Natural killer cell (primary cell): ENCODE measurements at regions not wholly inside any gene's neighbourhood (a gene's known extent, or its start where the extent isn't known, plus 50 kb on each side); places are given as distances from the start of the nearest gene placed in this dataset.

ENCODE experiments used
- ATAC-seq, 3 donors: fragments of 150-1000 bp in 2 of 3; fragments of 200-7000 bp in 1 of 3; cut with Tn5 transposase; 1 replicate in 1 of 3; 2 replicates in 2 of 3; pipeline ENCODE4 v1.10.0; 2021; ENCODE audit warnings: mild to moderate bottlenecking in 2 of 3, moderate library complexity in 2 of 3
- DNase-seq, 2 donors: peaks; one replicate each; pipeline versions ENCODE4 v3.0.0 to v3.0.0-alpha.2; 2013 to 2021; ENCODE audit warnings: mixed read lengths in 1 of 2
- H3K27ac ChIP-seq: one replicate; pipeline ENCODE4 v1.5.1; 2013; ENCODE audit warnings: mild to moderate bottlenecking, low read length
- H3K27me3 ChIP-seq: one replicate; pipeline ENCODE4 v1.6.1; 2013; ENCODE audit warnings: low read length; ENCODE audit not compliant: control insufficient read depth, insufficient read depth
- H3K36me3 ChIP-seq: one replicate; pipeline ENCODE4 v1.6.1; 2013; ENCODE audit warnings: low read length; ENCODE audit not compliant: control insufficient read depth, insufficient read depth
- H3K4me1 ChIP-seq: one replicate; pipeline ENCODE4 v1.6.1; 2013; ENCODE audit warnings: low read length; ENCODE audit not compliant: control insufficient read depth, insufficient read depth
- H3K4me3 ChIP-seq: one replicate; pipeline ENCODE4 v1.5.1; 2013; ENCODE audit warnings: low read length
- H3K9me3 ChIP-seq: one replicate; pipeline ENCODE4 v1.6.1; 2013; ENCODE audit warnings: low read length; ENCODE audit not compliant: control insufficient read depth, insufficient read depth
- H3K27ac Mint-ChIP-seq, 2 donors: one replicate each; pipeline ENCODE4 v1.8.0; 2022; ENCODE audit warnings: mild to moderate bottlenecking in 2 of 2, mixed read lengths in 2 of 2, moderate library complexity in 1 of 2
- H3K27me3 Mint-ChIP-seq, 2 donors: one replicate each; pipeline ENCODE4 v1.8.0; 2022; ENCODE audit warnings: low read depth in 2 of 2, mixed read lengths in 2 of 2
- H3K36me3 Mint-ChIP-seq: one replicate; pipeline ENCODE4 v1.8.0; 2022; ENCODE audit warnings: mixed read lengths
- H3K4me1 Mint-ChIP-seq, 2 donors: one replicate each; pipeline ENCODE4 v1.8.0; 2022; ENCODE audit warnings: mixed read lengths in 2 of 2
- H3K4me3 Mint-ChIP-seq: one replicate; pipeline ENCODE4 v1.8.0; 2022; ENCODE audit warnings: mild to moderate bottlenecking, moderate library complexity, mixed read lengths
- H3K9me3 Mint-ChIP-seq, 2 donors: one replicate each; pipeline ENCODE4 v1.8.0; 2022; ENCODE audit warnings: mixed read lengths in 2 of 2
- CTCF ChIP-seq: fragments of 200-600 bp; IDR thresholded peaks from one replicate; pipeline ENCODE4 v1.8.0; 2022; ENCODE audit warnings: antibody characterized with exemption
- WGBS: methylation state at CpG from one replicate; pipeline ENCODE4 v1.1.7; 2013; ENCODE audit warnings: missing lambda C conversion rate; ENCODE audit not compliant: insufficient coverage; 5-methylcytosine and 5-hydroxymethylcytosine counted together
- intact Hi-C: fragments of 100-400 bp; cut with micrococcal nuclease; formaldehyde crosslinking; loops from one replicate; pipeline ENCODE4 v1.14.2; 2022

DNA sequence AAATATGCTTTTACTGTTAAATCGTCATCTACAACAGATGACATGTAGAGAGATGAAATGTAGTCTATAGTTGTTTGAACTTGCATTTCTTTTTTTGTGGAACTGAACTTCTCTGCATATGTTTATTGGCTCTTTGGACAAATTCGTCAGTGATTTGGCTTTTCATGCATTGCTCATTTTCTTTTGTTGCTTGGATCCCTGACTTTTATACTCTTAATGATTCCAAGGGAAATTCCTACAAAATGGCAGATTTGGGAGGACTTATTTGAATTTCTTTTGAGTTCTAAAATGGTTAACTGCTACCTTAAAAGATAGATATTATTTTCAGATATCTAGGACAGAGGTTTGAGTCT is 65.4 kb downstream of the UTRN start:
- Mint-ChIP-seq H3K4me3 (peak overlapping the region; percentile 92), H3K4me1 (peaks cover 78 to 87% of the 10 kb centered on the region in 2 donors), H3K9me3 (no peaks in the 10 kb centered on the region), H3K27ac (peak overlapping the region; percentile 90 to 99), H3K36me3 (peaks cover 5% of the 10 kb centered on the region), H3K27me3 (no peaks in the 10 kb centered on the region)
- no peaks in the 10 kb centered on the region for H3K27me3 ChIP-seq
- intact Hi-C loops = loop anchor here (2.0 to 10.0 kb wide), 5 partner anchors 16 to 1406 kb away; partner anchors contain the start of genes HIVEP2, STX11 and UTRN
- H3K4me1 ChIP-seq = peaks cover 83% of the 10 kb centered on the region
- WGBS = 0% methylated on average over 2 of the region's 2 CpGs
- peak overlapping the region; percentile 87 for H3K27ac ChIP-seq
- ATAC-seq (no peak), DNase-seq (no peak)
- no peaks in the 10 kb centered on the region for H3K36me3 ChIP-seq
- H3K4me3 ChIP-seq = peak overlapping the region; percentile 17
- H3K9me3 ChIP-seq = no peaks in the 10 kb centered on the region
- TF ChIP-seq CTCF = no peak

GRCh38 chr6:144351379-144352127 is 66.4 kb downstream of the UTRN start:
- no peaks in the 10 kb centered on the region for H3K27me3 Mint-ChIP-seq
- TF ChIP-seq CTCF = no peak
- ATAC-seq (no peak), DNase-seq (peak in 1 of 2 donors; percentile 50)
- H3K9me3 ChIP-seq = no peaks in the 10 kb centered on the region
- H3K27ac ChIP-seq = peak overlapping the region; percentile 87
- WGBS = 15% methylated on average over 8 of the region's 8 CpGs
- H3K4me3 Mint-ChIP-seq = peak overlapping the region; percentile 92
- no peaks in the 10 kb centered on the region for H3K27me3 ChIP-seq
- H3K9me3 Mint-ChIP-seq = no peaks in the 10 kb centered on the region
- peaks cover 5% of the 10 kb centered on the region for H3K36me3 Mint-ChIP-seq
- peaks cover 80% of the 10 kb centered on the region for H3K4me1 ChIP-seq
- peak overlapping the region; percentile 90 to 99 for H3K27ac Mint-ChIP-seq
- intact Hi-C loops = loop anchor here (2.0 to 10.0 kb wide), 5 partner anchors 17 to 1407 kb away; partner anchors contain the start of genes HIVEP2, STX11 and UTRN
- H3K4me3 ChIP-seq = no peak overlapping the region
- H3K36me3 ChIP-seq = no peaks in the 10 kb centered on the region
- peaks cover 77 to 87% of the 10 kb centered on the region in 2 donors for H3K4me1 Mint-ChIP-seq

GRCh38 chr6:144352331-144352730 is 67.2 kb downstream of the UTRN start:
- H3K27me3 ChIP-seq = no peaks in the 10 kb centered on the region
- peak overlapping the region; percentile 90 to 99 for H3K27ac Mint-ChIP-seq
- TF ChIP-seq CTCF = no peak
- H3K9me3 ChIP-seq = no peaks in the 10 kb centered on the region
- H3K27ac ChIP-seq = peak overlapping the region; percentile 87
- peak overlapping the region; percentile 92 for H3K4me3 Mint-ChIP-seq
- H3K36me3 ChIP-seq = no peaks in the 10 kb centered on the region
- ATAC-seq (no peak), DNase-seq (peak in 1 of 2 donors; percentile 22)
- intact Hi-C loops = loop anchor here (5.0 to 10.0 kb wide), 4 partner anchors 60 to 1408 kb away; partner anchors contain the start of genes HIVEP2, STX11 and UTRN
- H3K4me3 ChIP-seq = no peak overlapping the region
- H3K27me3 Mint-ChIP-seq = no peaks in the 10 kb centered on the region
- no peaks in the 10 kb centered on the region for H3K36me3 Mint-ChIP-seq
- no peaks in the 10 kb centered on the region for H3K9me3 Mint-ChIP-seq
- peaks cover 77% of the 10 kb centered on the region for H3K4me1 ChIP-seq
- H3K4me1 Mint-ChIP-seq = peaks cover 76 to 85% of the 10 kb centered on the region in 2 donors
- WGBS = no CpG with 5 or more reads among the region's 2 CpGs
